ENCODE measurements at regions not wholly inside any gene's neighbourhood (a gene's known extent, or its start where the extent isn't known, plus 50 kb on each side); places are given as distances from the start of the nearest gene placed in this dataset.
"Not testable (repeated sequence)": the region's sequence is repeated elsewhere in the genome, so short reads cannot be mapped to it uniquely, and the experiment has no call there.

DNA sequence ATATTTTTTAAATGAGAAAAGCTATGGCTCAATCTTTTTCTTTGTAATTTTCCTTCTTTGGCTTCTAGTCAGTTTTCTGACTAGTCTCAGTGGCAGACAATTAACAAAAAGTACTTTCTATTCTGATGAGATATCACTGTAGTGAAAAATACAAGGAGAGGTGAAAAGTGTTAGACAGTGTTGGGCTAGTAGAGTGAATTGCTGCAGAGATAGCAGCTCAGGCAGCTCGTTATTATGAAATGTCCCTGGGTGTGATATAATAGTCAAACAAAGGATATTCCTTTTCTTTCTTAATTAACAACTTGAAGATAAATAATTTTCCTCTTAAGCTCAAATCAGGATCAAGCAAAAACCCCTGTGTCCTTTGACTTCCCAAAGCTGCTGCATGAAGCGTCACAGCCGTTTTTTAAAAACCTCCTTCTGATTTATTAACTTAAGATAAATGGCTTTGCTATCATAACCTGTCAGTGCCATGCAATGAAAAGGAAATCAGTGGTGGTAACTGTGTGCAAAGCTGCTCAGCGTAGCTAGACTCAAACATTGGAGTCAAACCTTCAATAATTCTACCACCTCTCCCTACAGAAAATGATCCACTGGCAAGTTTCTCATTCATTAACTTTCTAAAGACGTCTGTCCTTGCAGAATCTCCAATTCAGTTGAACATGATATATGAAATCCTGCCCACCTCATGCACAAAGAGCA lies 646.6 kb upstream of the PTBP2 start:
- DNase-seq (ENCODE audit: low read depth) = no peak

DNA sequence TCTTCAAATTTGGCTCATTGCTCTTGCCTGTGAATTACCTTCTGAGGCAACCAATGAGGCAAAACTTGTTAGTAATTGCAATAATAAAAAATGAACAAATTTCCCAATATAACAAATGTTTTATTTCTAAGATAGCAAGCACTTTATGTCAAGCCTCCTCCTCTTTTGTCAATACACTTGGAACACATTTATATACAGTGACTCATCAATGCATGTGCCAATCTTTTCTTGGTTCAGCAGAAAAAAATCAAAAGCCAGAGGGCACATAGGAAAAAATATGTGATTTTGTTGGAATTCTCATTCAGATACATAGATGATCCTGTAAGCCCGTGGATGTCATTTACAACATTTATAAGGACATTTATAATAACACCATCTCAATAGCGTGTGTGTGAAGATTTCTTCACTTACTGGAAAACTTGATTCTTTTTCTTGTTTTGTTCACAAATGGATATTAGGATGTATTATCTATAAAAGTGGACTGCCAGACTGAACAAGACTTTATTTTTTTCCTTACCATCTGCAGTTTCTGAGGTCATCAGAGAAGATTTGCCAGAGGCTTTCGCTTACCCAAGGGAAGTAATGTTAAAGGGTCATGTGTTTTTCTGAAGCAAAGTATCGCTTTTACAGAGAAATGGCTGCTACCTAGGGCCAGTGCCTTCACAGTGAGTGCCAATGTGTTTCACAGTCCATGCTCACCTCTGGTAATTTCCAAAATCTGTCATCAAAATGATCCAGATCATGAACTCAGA lies 645.7 kb upstream of the PTBP2 start:
- no peak for DNase-seq (ENCODE audit: low read depth)

DNA sequence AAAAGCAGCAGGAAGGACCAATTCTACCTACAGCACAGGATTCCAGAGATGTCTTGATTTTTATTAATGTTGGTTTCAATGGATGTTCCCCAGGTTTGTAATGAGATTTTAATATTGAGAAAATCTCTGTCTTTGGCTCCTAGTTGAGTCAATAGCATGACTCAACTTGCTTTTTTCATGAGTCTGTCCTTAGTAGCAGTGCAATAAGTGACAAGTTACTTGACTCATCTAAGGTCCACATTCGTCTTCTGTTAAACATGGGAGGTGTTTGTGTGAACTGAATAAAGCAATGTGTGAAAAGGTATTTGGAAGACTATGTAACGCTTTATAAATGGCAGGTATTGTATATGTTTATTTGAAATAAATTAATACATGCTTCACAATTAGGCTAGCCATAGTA lies 645.0 kb upstream of the PTBP2 start:
- no peak for DNase-seq (ENCODE audit: low read depth)

DNA sequence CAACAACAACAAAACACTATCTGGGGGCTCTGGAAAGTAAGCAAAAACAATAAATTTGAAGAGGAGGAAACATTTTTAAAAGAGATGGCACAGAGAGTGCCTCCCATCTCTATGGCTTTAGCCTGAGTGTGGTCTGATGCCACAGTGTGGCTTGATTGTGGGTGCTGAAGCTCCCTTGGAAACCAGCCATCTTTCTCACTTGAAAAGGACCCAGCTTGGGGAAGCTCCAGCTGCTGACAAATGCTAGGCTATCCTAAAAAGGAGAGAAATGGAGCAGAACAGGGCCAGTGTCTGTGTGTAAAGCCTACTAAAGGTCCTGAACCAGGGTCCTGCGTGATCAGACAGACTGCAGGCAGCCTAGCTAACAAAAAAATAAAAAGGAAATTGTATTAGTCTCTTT lies 642.0 kb upstream of the PTBP2 start:
- DNase-seq (ENCODE audit: low read depth) = no peak

DNA sequence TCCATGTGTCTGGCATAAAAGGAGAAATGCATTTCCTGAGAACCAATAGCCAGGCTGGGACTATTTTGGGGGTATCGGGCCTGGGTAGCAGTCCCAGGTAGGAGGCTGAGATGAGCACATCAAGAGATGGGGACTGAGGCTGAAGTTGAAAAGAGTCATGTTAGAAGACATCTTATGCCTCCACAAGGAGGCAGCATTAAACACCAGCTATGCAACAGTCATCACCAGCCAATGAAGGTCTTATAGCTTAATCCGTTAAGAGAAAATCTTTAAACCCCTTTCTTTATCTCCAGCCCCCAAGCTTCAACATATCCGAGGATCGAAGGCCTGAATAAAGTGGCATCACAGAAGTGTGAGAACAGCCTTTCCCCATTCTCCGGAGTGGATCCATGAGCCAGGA lies 640.7 kb upstream of the PTBP2 start:
- no peak for DNase-seq (ENCODE audit: low read depth)

DNA sequence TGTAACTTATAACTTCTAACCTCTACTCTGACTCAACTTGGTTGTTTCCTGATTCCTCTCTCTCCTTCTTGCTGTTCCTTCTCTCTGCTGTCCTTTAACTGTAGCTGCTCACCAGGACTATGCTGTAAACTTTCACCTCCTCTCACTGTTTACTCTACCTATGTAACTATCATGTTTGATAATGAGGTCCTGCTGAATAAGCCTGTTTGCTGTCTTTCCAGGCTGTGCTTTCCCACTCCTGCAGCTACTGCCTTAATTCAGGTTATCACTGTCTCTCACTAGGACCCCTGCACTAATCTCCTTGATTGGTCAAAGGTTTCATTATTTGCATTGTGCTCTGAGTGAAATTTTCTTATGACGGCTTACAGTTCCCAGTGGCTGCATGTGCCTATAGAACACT lies 633.9 kb upstream of the PTBP2 start:
- no peak for DNase-seq (ENCODE audit: low read depth)

DNA sequence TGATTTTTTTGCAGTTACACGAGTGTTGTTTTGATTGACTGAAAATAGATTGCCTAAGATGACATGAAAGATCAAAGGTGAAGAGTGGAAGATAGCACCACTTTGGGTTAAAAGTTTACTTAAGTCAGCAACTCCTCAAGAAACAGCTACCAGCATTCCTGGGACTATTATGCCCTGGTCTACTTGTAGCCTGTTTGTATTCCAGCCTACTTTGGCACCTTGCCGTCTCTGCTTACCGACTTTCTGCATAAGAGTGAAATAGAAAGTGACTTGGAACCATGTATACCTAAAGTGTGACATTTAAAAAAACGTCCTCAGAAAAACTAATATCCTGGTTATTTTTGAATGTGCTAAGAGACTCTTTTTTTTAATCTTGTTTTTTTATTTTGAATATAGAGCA lies 631.5 kb upstream of the PTBP2 start:
- no peak for DNase-seq (ENCODE audit: low read depth)

DNA sequence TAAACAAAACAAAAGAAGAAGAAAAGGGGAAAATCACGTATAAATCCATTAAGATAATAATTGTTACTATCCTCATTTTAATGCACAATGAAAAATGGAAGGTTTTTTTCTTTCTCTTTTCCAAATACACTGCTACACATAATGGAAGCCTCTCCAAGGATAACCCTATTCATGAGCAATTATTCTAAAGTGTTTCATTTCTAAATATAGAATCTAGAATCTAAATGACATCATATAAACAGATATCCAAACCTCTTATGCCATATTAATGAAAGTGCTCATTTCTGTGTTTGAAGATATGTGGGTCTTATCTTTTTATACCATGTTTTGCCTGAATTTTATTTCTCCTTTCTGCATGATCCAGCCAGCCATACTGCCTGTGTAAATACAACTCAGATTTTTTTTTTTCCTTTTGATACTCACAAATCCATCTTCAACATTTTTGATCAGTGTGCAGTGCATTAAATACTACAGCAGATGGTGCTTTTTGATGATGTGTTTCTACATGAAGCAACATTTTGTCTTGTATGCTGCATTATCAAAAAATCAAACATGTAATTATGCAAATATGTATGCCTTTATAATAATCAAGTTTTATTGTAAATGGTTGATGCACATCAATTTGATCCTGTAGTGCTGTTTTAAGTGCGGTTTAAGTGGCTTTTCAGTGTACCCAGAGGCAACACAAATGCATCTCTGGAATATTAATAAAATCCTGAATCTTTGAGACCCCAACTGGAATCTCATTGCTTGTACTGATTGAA lies 625.6 kb upstream of the PTBP2 start:
- DNase-seq (ENCODE audit: low read depth) = no peak

DNA sequence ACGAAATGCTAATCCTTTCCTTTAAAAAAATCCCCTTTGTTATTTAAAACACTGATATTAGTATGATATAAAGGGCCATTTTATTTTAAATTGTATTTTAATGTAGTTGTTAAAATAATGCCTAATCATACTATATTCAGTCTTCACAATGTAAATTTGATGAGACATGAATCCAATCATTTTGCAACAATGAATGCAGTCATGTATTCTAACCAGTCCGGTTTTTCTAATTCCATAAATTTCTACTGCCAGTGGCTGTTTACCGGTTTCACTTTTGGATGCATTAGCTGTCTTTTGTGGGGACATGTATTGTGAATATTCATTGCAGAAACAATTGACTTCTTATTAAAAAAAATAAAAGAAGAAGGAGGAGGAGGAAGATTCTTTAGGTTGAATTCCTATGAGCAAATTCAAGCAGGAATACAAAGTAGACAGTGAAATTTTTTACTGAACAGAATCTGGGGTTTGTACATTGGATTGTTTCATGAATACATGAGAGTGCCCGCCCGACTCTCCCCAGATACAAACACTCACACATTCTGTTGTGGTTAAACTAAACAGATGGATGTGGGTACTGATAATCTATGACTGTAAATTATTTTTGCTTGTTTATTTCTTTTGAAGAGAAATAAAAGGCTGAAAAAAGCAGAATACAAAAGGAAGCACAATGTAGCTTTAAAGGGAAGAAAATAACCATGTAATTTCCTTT lies 624.8 kb upstream of the PTBP2 start:
- no peak for DNase-seq (ENCODE audit: low read depth)

DNA sequence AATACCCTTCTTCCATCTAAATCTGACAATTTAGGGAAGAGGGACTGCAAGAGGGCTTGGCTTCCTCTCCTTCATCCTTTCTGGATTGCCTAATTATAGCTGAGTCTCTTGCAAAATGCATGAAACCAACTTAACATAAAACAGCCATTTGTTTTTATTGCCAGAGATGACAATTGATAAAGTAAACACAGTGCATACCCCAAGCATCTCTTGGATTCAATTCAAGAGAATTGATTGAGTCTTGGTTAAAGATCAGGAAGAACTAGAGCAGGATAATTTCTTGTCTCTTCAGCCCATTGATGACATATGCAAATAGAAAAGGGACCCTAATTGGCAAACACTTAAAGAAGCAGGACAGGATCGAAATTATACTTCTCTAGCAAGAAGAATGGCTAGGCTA lies 617.1 kb upstream of the PTBP2 start:
- no peak for DNase-seq (ENCODE audit: low read depth)

DNA sequence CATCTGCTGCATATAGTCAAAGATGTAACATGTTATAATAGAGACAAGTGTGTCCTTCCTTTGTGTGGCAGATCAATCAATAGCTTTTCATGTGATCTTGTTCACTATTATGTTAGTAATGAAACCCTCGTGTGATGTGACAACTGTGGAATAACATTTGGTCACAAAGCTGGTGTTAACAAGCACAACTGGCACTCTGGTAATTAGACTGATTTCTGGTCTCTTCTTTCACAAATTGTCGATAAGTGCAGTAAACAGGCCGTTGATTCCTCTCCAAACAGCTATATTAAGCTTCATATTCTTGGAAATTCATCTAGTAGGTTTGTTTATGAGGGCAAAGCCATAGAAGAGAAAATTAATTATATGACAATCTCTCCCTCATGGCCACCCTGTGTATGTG lies 616.7 kb upstream of the PTBP2 start:
- no peak for DNase-seq (ENCODE audit: low read depth)

DNA sequence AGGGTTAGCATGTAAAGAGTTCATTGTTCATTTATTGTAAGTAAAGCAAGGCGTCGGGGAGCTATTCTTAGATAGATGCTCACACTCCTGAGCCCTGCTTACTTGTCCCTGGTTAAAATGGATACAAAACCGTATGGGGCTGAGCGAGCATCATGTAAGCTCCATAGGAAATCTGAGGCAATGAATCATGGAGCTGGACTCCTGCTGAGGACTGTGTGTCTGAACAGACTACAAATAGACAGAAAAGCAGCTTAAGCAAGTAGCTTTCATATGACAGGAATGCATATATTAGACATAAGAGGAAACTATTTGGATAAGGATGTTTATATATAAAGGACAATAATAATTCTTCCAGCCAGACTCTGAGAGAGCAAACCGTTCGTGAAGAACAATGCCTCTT lies 604.9 kb upstream of the PTBP2 start:
- no peak for DNase-seq (ENCODE audit: low read depth)

DNA sequence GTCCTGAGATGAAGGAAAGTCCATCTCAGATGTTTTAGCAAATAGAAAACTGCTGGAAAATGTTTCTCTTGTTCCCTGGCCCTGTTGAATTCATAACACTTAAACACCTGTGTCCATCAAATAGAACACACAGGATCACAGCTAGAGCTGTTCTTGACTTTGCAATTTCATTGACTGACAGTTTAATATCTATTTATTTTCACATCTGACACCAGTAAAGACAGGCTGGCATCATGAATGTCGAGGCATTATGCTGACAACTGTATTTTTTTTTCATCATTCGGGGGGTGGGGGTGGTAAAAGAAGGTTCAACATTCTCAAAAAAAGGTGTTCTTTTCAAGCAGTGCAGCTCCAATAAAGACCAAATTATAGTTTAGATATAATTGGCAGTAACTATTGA lies 591.2 kb upstream of the PTBP2 start:
- no peak for DNase-seq (ENCODE audit: low read depth)

DNA sequence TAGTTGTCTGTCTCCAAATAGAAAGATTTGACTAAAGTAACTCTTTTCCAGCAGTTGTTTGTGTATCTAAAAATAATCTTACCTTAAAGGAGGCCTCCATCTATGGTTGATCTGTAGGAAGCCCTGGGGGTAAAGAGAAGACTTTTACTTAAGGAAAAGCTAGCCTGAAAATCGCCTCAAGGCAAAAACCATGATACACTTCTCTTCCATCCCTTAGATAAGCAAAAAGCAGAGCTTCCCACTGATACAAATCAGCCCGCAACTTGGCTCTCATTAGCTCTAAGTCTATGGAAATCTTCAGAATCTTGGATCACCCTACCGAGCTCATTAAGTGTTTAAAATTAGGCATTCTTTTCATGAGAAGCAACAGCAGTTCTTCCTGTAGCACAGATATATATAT lies 576.9 kb upstream of the PTBP2 start:
- no peak for DNase-seq (ENCODE audit: low read depth)

DNA sequence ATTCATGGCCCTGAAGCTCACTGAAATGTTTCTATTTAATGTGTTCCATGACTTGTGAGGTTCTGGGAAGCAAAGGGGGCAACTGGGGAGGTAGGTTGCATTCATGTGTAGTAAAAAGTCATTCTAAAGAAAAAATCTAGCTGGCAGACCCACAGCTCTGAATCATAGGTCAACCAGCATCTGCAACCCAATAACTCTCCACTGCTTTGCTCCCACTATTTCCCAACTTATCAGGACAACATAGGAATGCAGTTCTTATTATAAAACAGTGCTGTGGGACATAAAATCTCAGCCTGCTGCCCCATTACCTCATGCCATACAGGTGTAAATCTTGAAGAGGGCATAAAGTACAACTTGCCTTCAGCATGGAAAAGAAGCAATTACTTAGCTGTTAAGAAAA lies 576.1 kb upstream of the PTBP2 start:
- no peak for DNase-seq (ENCODE audit: low read depth)

DNA sequence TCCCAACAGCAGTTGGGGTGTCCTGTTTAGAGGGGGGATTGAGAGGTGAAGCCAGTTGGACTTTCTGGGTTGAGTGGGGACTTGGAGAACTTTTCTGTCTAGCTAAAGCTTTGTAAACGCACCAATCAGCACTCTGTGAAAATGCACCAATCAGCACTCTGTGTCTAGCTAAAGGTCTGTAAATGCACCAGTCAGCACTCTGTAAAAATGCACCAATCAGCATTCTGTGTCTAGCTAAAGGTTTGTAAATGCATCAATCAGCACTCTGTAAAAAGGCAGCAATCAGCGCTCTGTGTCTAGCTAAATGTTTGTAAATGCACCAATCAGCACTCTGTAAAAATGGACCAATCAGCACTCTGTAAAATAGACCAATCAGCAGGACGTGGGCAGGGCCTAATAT lies 568.6 kb upstream of the PTBP2 start:
- not testable (repeated sequence) for DNase-seq (ENCODE audit: low read depth)

DNA sequence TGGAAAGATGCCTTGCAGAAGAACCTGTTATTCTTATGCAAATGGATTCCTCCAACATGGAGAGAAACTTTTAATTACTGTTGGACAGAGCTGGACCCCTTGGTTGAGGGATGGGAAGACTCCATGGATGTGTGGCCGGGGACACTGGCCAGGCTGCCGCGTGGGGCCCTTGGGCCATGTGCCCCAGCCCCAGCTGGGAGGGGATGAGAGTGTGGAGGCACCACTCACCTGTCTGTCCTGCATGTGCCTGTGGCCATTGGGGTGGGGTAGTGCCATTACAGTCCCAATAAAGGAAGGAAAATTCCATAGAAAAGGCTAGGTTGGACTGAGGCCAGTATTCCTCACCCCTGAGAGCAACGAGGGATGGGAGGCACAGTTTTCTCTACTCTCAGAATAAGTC lies 564.5 kb upstream of the PTBP2 start:
- DNase-seq (ENCODE audit: low read depth) = no peak

DNA sequence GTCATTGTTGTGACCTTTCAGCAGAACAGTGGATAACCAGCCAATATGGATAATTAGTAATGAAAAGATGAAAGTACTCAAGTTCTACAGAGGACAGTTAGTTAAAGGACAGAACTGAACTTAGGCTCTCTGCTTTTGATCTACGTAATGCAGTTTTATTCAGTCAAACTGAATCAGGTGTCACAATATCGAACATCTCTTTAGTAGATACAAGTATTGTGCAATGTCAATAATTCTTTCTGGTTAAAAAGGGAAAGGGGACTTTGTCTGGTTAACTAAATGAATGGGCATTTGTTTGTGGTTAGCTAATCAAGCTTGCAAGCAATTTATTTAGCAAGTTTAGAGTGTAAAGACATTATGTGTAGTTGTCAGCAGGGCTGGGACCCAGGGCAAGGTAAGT lies 562.2 kb upstream of the PTBP2 start:
- no peak for DNase-seq (ENCODE audit: low read depth)

DNA sequence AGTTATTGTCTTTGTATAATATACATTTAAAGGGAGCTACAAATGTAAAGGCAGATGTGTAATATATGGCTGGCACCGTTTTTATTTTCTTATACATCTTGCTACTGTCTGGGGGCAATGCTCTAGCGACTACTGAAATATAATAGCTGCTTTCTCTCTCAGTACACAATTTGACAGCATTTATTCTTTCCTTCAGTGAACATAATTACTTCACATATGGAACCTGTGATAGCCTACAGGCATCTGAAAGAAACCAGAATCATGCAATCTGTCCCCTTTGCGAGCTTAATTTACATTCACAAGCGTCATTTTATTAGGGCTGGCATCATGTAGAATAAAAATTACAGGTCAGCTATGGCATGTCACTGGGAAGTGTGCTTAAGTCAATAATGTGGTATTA lies 557.5 kb upstream of the PTBP2 start:
- no peak for DNase-seq (ENCODE audit: low read depth)

DNA sequence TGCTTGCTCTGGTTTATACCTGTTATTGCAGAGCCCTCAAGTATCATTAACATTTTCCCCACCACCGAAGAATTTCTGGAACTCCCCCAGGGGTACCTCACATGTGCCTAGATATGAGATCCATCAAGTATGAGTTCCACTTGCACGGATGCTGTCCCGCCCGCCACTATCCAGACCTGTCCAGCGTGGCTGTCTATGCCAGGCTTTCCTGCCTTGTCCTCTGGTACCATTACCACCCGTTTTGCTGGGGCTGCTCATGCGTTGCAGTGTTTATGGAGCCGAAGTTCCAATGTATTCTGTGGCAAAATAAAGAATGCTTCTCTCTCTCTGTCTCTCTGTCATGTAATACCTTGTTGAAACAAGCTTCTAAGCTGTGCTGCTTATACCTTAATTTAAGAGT lies 543.5 kb upstream of the PTBP2 start:
- no peak for DNase-seq (ENCODE audit: low read depth)

DNA sequence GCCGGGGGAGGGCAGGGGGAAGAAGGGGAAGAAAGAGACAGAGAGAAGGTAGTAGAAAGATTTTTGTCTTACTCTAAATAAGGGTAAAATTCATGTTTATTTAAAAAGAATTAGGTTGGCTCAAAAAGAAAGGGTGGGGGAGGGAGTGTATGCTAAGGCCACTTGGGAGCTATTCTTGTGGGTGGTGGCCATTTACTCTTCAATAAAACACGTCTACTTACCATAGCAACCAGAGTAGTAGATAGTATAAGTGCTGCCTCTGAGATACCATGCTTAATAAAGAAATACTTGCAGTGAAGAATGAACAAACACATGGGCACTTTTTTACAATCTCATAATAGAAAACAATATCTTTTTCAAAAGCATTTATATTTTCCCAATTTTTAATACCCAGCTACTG lies 538.1 kb upstream of the PTBP2 start:
- DNase-seq (ENCODE audit: low read depth) = no peak

DNA sequence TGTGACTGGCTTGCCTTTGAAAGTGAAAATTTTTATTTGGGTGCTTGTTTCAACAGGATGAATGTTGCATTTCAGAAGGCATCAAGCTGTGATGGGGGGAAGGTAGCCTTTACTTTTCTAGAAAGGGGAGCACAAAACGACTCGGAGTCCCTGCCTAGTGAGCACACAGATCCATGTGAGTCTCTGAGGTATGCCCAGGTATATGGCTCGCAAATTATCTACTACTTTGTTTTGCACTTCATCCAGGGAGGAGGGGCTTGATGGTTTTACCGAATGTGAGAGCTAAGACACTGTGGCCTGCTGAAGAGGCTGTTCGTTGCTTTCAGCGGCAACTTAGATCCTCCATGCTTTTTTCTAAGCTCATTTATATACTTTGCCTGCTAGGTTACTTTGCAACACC lies 537.7 kb upstream of the PTBP2 start:
- DNase-seq (ENCODE audit: low read depth) = no peak

DNA sequence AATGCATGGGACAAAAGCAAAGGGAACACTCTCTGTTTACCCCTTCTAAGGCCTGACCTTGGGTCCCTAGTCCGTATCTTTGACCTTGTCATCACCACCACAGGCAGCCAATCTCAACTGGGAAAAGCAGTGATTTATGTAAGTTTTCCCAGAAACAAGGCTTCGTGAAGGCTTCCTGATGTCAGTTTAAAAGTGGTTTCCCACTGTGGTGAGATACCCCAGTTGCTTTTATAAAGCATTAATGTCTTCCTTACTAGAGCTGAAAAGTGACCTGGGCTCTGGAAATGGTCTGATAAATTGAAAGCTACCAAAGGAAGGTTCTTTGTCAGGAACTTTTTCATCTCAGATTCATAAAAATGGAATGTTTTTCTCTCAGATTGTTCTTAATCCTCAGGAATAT lies 536.4 kb upstream of the PTBP2 start:
- DNase-seq (ENCODE audit: low read depth) = no peak
